Activated B cell treated with CpG ODN at 0.5 μM for 24 hours (primary cell): ENCODE measurements at regions not wholly inside any gene's neighbourhood (a gene's known extent, or its start where the extent isn't known, plus 50 kb on each side); places are given as distances from the start of the nearest gene placed in this dataset.

ENCODE experiments used
- ATAC-seq: fragments of 200-7000 bp; cut with Tn5 transposase; one replicate; pipeline ENCODE4 v1.10.0; 2021; ENCODE audit warnings: low read depth, mild to moderate bottlenecking, moderate library complexity
- CTCF ChIA-PET: fragments of 350-600 bp; sonication (Branson Sonifier 250); formaldehyde crosslinking; loops from one replicate; lab custom pipeline; 2021; ENCODE audit warnings: antibody characterized with exemption; lab: Charles Lee
- POLR2A ChIA-PET: fragments of 350-600 bp; sonication (Branson Sonifier 250); formaldehyde crosslinking; loops from one replicate; lab custom pipeline; 2021; ENCODE audit warnings: antibody characterized with exemption; lab: Charles Lee
- DNase-seq: peaks from one replicate; pipeline ENCODE4 v3.0.0; 2022
- H3K27ac Mint-ChIP-seq: one replicate; pipeline ENCODE4 v1.8.0; 2020; ENCODE audit warnings: mixed read lengths
- H3K27me3 Mint-ChIP-seq: one replicate; pipeline ENCODE4 v1.8.0; 2021; ENCODE audit warnings: mixed read lengths
- H3K36me3 Mint-ChIP-seq: one replicate; pipeline ENCODE4 v1.8.0; 2021; ENCODE audit warnings: low read depth, mixed read lengths
- H3K4me1 Mint-ChIP-seq: one replicate; pipeline ENCODE4 v1.8.0; 2021; ENCODE audit warnings: mixed read lengths
- H3K4me3 Mint-ChIP-seq: one replicate; pipeline ENCODE4 v1.8.0; 2020; ENCODE audit warnings: mild to moderate bottlenecking, mixed read lengths
- H3K9me3 Mint-ChIP-seq: one replicate; pipeline ENCODE4 v1.8.0; 2020; ENCODE audit warnings: mixed read lengths
- CTCF ChIP-seq: fragments of 200-600 bp; IDR thresholded peaks from one replicate; pipeline ENCODE4 v1.8.0; 2022; ENCODE audit warnings: antibody characterized with exemption, mild to moderate bottlenecking
- intact Hi-C: fragments of 100-400 bp; cut with micrococcal nuclease; formaldehyde crosslinking; loops from one replicate; pipeline ENCODE4 v1.15.1; 2024

- intact Hi-C loops, result no loop called here
- no peaks in the 10 kb centered on the region for H3K36me3 Mint-ChIP-seq
- peaks cover 4% of the 10 kb centered on the region for H3K9me3 Mint-ChIP-seq
- ChIA-PET CTCF (interaction anchor here (0.6 kb wide), 2 partner anchors 37 to 260 kb away, joined by 3 read pairs; no protein-coding TSS in a partner anchor), POLR2A (interaction anchor here (0.8 kb wide), 1 partner anchor 49 kb away, joined by 4 read pairs; no protein-coding TSS in a partner anchor)
- H3K27ac Mint-ChIP-seq, result no peak overlapping the region
- no peaks in the 10 kb centered on the region for H3K4me1 Mint-ChIP-seq
- no peak for DNase-seq
- no peak overlapping the region for H3K4me3 Mint-ChIP-seq
- no peak for ATAC-seq
- no peak for TF ChIP-seq CTCF
- peaks cover 16% of the 10 kb centered on the region for H3K27me3 Mint-ChIP-seq
Observed at GRCh38 chr2:101571951-101572350, 97.0 kb upstream of the RFX8 start.

GRCh38 chr2:101569886-101570520 is 95.1 kb upstream of the RFX8 start:
- H3K4me3 Mint-ChIP-seq, result no peak overlapping the region
- intact Hi-C loops, result no loop called here
- ATAC-seq (no peak), DNase-seq (no peak)
- H3K36me3 Mint-ChIP-seq, result no peaks in the 10 kb centered on the region
- no peak overlapping the region for H3K27ac Mint-ChIP-seq
- peaks cover 4% of the 10 kb centered on the region for H3K9me3 Mint-ChIP-seq
- ChIA-PET CTCF (no interaction called here), POLR2A (no interaction called here)
- H3K4me1 Mint-ChIP-seq, result no peaks in the 10 kb centered on the region
- no peak for TF ChIP-seq CTCF
- H3K27me3 Mint-ChIP-seq, result peaks cover 22% of the 10 kb centered on the region

GRCh38 chr2:101568969-101569368 is 94.1 kb upstream of the RFX8 start:
- H3K36me3 Mint-ChIP-seq, result no peaks in the 10 kb centered on the region
- DNase-seq (no peak), ATAC-seq (no peak)
- intact Hi-C loops, result no loop called here
- ChIA-PET CTCF (no interaction called here), POLR2A (interaction anchor here (0.6 to 0.7 kb wide), 2 partner anchors 109 to 130 kb away, joined by 3 to 6 read pairs; no protein-coding TSS in a partner anchor)
- H3K27ac Mint-ChIP-seq, result no peak overlapping the region
- no peak overlapping the region for H3K4me3 Mint-ChIP-seq
- H3K27me3 Mint-ChIP-seq, result peaks cover 19% of the 10 kb centered on the region
- H3K9me3 Mint-ChIP-seq, result peaks cover 4% of the 10 kb centered on the region
- no peaks in the 10 kb centered on the region for H3K4me1 Mint-ChIP-seq
- no peak for TF ChIP-seq CTCF

DNA sequence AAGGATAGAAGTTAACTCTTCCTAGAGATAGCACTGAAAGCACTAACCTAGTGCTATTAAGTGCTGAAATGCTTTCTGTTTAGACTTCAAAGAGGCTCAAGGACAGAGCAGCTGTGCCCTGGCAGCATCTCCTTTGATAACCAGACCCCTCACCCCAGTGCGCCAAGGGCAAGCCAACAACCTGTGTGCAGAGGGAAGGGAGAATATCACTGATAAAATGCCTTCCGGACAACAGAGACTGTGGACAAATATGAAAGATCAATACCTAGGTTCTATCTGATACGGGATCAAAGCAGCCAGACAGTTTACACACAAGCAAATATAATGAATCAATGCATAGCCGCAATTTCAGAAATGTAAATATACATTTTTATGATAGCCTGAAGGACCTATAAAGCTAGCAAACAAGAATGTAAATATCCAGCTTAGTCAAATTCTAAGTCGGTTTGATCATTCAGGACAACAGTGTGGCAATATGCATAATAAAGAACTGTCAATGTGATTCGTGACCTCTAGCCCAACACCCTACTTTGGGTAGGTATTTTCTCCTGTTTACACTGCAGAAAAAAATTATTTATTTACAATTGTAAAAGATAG is 91.8 kb upstream of the RFX8 start:
- intact Hi-C loops, result no loop called here
- Mint-ChIP-seq H3K4me3 (no peak overlapping the region), H3K36me3 (no peaks in the 10 kb centered on the region), H3K27ac (no peak overlapping the region), H3K27me3 (peaks cover 16% of the 10 kb centered on the region), H3K9me3 (no peaks in the 10 kb centered on the region), H3K4me1 (no peaks in the 10 kb centered on the region)
- ChIA-PET POLR2A (no interaction called here), CTCF (no interaction called here)
- ATAC-seq, result no peak
- no peak for DNase-seq
- no peak for TF ChIP-seq CTCF

GRCh38 chr2:101563849-101564248 is 88.9 kb upstream of the RFX8 start:
- DNase-seq (no peak), ATAC-seq (no peak)
- Mint-ChIP-seq H3K36me3 (no peaks in the 10 kb centered on the region), H3K27ac (no peak overlapping the region), H3K4me1 (peaks cover 7% of the 10 kb centered on the region), H3K4me3 (no peak overlapping the region), H3K27me3 (peaks cover 14% of the 10 kb centered on the region), H3K9me3 (peaks cover 3% of the 10 kb centered on the region)
- intact Hi-C loops, result loop anchor here (5.0 kb wide), 1 partner anchor 43 kb away; no protein-coding TSS in a partner anchor
- ChIA-PET CTCF (no interaction called here), POLR2A (interaction anchor here (0.7 kb wide), 1 partner anchor 256 kb away, joined by 6 read pairs; no protein-coding TSS in a partner anchor)
- TF ChIP-seq CTCF, result no peak
